ENCODE measurements at regions not wholly inside any gene's neighbourhood (a gene's known extent, or its start where the extent isn't known, plus 50 kb on each side); places are given as distances from the start of the nearest gene placed in this dataset.

DNA sequence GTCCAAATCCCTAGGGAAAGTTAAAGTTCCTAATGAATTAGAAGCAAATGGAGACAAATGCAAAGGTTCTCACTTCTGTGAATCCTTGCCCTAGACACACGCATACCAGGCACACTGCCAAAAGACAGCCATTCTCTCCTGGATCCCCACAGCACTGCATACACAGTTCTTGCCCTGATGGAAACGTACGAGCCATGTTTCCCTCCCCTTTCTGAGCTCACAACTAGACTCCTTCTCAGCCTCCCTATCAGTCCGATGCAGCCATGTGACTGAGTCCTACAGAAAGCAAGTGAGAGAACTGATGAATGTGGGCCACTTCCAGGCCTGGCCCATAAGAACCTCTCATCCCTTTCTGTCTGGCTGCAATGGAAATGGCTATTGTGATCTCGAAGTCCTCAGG lies 92.0 kb downstream of the ZNF608 start (continued):
- TF ChIP-seq, protein P1, sequence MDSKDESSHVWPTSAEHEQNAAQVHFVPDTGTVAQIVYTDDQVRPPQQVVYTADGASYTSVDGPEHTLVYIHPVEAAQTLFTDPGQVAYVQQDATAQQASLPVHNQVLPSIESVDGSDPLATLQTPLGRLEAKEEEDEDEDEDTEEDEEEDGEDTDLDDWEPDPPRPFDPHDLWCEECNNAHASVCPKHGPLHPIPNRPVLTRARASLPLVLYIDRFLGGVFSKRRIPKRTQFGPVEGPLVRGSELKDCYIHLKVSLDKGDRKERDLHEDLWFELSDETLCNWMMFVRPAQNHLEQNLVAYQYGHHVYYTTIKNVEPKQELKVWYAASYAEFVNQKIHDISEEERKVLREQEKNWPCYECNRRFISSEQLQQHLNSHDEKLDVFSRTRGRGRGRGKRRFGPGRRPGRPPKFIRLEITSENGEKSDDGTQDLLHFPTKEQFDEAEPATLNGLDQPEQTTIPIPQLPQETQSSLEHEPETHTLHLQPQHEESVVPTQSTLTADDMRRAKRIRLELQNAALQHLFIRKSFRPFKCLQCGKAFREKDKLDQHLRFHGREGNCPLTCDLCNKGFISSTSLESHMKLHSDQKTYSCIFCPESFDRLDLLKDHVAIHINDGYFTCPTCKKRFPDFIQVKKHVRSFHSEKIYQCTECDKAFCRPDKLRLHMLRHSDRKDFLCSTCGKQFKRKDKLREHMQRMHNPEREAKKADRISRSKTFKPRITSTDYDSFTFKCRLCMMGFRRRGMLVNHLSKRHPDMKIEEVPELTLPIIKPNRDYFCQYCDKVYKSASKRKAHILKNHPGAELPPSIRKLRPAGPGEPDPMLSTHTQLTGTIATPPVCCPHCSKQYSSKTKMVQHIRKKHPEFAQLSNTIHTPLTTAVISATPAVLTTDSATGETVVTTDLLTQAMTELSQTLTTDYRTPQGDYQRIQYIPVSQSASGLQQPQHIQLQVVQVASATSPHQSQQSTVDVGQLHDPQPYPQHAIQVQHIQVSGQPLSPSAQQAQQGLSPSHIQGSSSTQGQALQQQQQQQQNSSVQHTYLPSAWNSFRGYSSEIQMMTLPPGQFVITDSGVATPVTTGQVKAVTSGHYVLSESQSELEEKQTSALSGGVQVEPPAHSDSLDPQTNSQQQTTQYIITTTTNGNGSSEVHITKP (IDR thresholded peaks at IDR 0.05; ENCODE audit: partially characterized antibody) = no peak
- TF ChIP-seq MBD2 (IDR thresholded peaks at IDR 0.05; ENCODE audit: borderline replicate concordance, low read depth) = no peak
- no peak for TF ChIP-seq GTF2F1 (IDR thresholded peaks at IDR 0.05; ENCODE audit: low read depth, low read length)
- TF ChIP-seq RBM22 (IDR thresholded peaks at IDR 0.05; ENCODE audit: low read depth, low read length, poor library complexity, severe bottlenecking) = no peak
- TF ChIP-seq, protein P2, sequence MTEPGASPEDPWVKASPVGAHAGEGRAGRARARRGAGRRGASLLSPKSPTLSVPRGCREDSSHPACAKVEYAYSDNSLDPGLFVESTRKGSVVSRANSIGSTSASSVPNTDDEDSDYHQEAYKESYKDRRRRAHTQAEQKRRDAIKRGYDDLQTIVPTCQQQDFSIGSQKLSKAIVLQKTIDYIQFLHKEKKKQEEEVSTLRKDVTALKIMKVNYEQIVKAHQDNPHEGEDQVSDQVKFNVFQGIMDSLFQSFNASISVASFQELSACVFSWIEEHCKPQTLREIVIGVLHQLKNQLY (CRISPR knock-in tag; conservative IDR thresholded peaks at IDR 0.05) = no peak
- TF ChIP-seq, protein P3, sequence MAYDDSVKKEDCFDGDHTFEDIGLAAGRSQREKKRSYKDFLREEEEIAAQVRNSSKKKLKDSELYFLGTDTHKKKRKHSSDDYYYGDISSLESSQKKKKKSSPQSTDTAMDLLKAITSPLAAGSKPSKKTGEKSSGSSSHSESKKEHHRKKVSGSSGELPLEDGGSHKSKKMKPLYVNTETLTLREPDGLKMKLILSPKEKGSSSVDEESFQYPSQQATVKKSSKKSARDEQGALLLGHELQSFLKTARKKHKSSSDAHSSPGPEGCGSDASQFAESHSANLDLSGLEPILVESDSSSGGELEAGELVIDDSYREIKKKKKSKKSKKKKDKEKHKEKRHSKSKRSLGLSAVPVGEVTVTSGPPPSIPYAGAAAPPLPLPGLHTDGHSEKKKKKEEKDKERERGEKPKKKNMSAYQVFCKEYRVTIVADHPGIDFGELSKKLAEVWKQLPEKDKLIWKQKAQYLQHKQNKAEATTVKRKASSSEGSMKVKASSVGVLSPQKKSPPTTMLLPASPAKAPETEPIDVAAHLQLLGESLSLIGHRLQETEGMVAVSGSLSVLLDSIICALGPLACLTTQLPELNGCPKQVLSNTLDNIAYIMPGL (CRISPR knock-in tag; IDR thresholded peaks at IDR 0.05) = no peak
- TF ChIP-seq SIRT6 (IDR thresholded peaks at IDR 0.05; ENCODE audit: low read depth, low read length) = no peak
- TF ChIP-seq TRIM24 (IDR thresholded peaks at IDR 0.05) = no peak
- TF ChIP-seq, protein P4, sequence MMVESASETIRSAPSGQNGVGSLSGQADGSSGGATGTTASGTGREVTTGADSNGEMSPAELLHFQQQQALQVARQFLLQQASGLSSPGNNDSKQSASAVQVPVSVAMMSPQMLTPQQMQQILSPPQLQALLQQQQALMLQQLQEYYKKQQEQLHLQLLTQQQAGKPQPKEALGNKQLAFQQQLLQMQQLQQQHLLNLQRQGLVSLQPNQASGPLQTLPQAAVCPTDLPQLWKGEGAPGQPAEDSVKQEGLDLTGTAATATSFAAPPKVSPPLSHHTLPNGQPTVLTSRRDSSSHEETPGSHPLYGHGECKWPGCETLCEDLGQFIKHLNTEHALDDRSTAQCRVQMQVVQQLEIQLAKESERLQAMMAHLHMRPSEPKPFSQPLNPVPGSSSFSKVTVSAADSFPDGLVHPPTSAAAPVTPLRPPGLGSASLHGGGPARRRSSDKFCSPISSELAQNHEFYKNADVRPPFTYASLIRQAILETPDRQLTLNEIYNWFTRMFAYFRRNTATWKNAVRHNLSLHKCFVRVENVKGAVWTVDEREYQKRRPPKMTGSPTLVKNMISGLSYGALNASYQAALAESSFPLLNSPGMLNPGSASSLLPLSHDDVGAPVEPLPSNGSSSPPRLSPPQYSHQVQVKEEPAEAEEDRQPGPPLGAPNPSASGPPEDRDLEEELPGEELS (CRISPR knock-in tag; IDR thresholded peaks at IDR 0.05; ENCODE audit: borderline replicate concordance) = no peak

All from K562 (cell line).